ENCODE measurements at regions not wholly inside any gene's neighbourhood (a gene's known extent, or its start where the extent isn't known, plus 50 kb on each side); places are given as distances from the start of the nearest gene placed in this dataset.

GRCh38 chr14:78103271-78103670 lies 66.9 kb upstream of the NRXN3 start:
- H3K9ac ChIP-seq (ENCODE audit: low read length) = no peak overlapping the region
- no peaks in the 10 kb centered on the region for H3K27me3 ChIP-seq (ENCODE audit: control insufficient read depth, insufficient read depth, low read length)
- 0 out of 2 replicates have a peak, but pooled peaks cover 2% of the 10 kb centered on the region for H3K9me3 ChIP-seq (ENCODE audit: control insufficient read depth, insufficient read depth, low read depth, low read length)
- no peaks in the 10 kb centered on the region for H3K36me3 ChIP-seq (ENCODE audit: control insufficient read depth, insufficient read depth, low read length)
- H3K27ac ChIP-seq (ENCODE audit: low read depth, low read length) = no peak overlapping the region
- no peaks in the 10 kb centered on the region for H3K4me1 ChIP-seq (ENCODE audit: control insufficient read depth, insufficient read depth, low read length)
- H3K4me3 ChIP-seq (ENCODE audit: low read depth, low read length) = no peak overlapping the region

DNA sequence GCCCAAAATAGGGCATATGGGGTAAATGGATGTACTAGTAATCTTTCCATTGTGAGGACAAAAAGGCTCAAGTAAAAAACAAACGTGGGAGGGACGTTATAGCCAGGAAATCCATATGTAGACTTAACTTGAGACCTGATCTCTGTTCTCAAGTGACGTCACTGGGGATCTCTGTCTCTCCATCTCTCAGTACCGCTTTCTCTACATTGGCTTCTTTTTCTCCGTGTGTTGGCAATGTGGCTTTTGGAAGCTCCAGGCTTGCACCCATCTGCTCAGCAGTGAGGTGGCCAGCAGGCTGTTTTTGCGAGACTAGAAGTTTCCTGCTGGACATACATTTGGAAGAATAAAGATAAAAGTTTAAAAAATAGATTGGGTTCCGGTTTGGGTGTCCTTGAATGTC lies 66.0 kb upstream of the NRXN3 start:
- Histone ChIP-seq H3K9me3 (ENCODE audit: control insufficient read depth, insufficient read depth, low read depth, low read length) (no peaks in the 10 kb centered on the region), H3K9ac (ENCODE audit: low read length) (no peak overlapping the region), H3K27ac (ENCODE audit: low read depth, low read length) (no peak overlapping the region), H3K27me3 (ENCODE audit: control insufficient read depth, insufficient read depth, low read length) (no peaks in the 10 kb centered on the region), H3K36me3 (ENCODE audit: control insufficient read depth, insufficient read depth, low read length) (no peaks in the 10 kb centered on the region), H3K4me1 (ENCODE audit: control insufficient read depth, insufficient read depth, low read length) (no peaks in the 10 kb centered on the region), H3K4me3 (ENCODE audit: low read depth, low read length) (no peak overlapping the region)

GRCh38 chr14:78104655-78105054 lies 65.5 kb upstream of the NRXN3 start:
- Histone ChIP-seq H3K9me3 (ENCODE audit: control insufficient read depth, insufficient read depth, low read depth, low read length) (no peaks in the 10 kb centered on the region), H3K27ac (ENCODE audit: low read depth, low read length) (no peak overlapping the region), H3K4me1 (ENCODE audit: control insufficient read depth, insufficient read depth, low read length) (no peaks in the 10 kb centered on the region), H3K9ac (ENCODE audit: low read length) (no peak overlapping the region), H3K27me3 (ENCODE audit: control insufficient read depth, insufficient read depth, low read length) (no peaks in the 10 kb centered on the region), H3K36me3 (ENCODE audit: control insufficient read depth, insufficient read depth, low read length) (no peaks in the 10 kb centered on the region), H3K4me3 (ENCODE audit: low read depth, low read length) (no peak overlapping the region)

GRCh38 chr14:78106381-78106780 lies 63.8 kb upstream of the NRXN3 start:
- H3K9ac ChIP-seq (ENCODE audit: low read length) = no peak overlapping the region
- H3K4me1 ChIP-seq (ENCODE audit: control insufficient read depth, insufficient read depth, low read length) = no peaks in the 10 kb centered on the region
- no peaks in the 10 kb centered on the region for H3K9me3 ChIP-seq (ENCODE audit: control insufficient read depth, insufficient read depth, low read depth, low read length)
- H3K36me3 ChIP-seq (ENCODE audit: control insufficient read depth, insufficient read depth, low read length) = no peaks in the 10 kb centered on the region
- no peak overlapping the region for H3K27ac ChIP-seq (ENCODE audit: low read depth, low read length)
- no peaks in the 10 kb centered on the region for H3K27me3 ChIP-seq (ENCODE audit: control insufficient read depth, insufficient read depth, low read length)
- H3K4me3 ChIP-seq (ENCODE audit: low read depth, low read length) = no peak overlapping the region

GRCh38 chr14:78107166-78107565 lies 63.0 kb upstream of the NRXN3 start:
- Histone ChIP-seq H3K36me3 (ENCODE audit: control insufficient read depth, insufficient read depth, low read length) (no peaks in the 10 kb centered on the region), H3K9ac (ENCODE audit: low read length) (no peak overlapping the region), H3K27me3 (ENCODE audit: control insufficient read depth, insufficient read depth, low read length) (no peaks in the 10 kb centered on the region), H3K27ac (ENCODE audit: low read depth, low read length) (no peak overlapping the region), H3K9me3 (ENCODE audit: control insufficient read depth, insufficient read depth, low read depth, low read length) (no peaks in the 10 kb centered on the region), H3K4me3 (ENCODE audit: low read depth, low read length) (no peak overlapping the region), H3K4me1 (ENCODE audit: control insufficient read depth, insufficient read depth, low read length) (no peaks in the 10 kb centered on the region)

GRCh38 chr14:78119440-78119839 lies 50.7 kb upstream of the NRXN3 start:
- no peak overlapping the region for H3K4me3 ChIP-seq (ENCODE audit: low read depth, low read length)
- H3K4me1 ChIP-seq (ENCODE audit: control insufficient read depth, insufficient read depth, low read length) = no peaks in the 10 kb centered on the region; the same call in 1 of the 2 replicates
- no peaks in the 10 kb centered on the region for H3K36me3 ChIP-seq (ENCODE audit: control insufficient read depth, insufficient read depth, low read length)
- H3K27ac ChIP-seq (ENCODE audit: low read depth, low read length) = no peak overlapping the region
- 0 out of 2 replicates have a peak, but pooled peaks cover 2% of the 10 kb centered on the region for H3K9me3 ChIP-seq (ENCODE audit: control insufficient read depth, insufficient read depth, low read depth, low read length)
- H3K9ac ChIP-seq (ENCODE audit: low read length) = no peak overlapping the region
- H3K27me3 ChIP-seq (ENCODE audit: control insufficient read depth, insufficient read depth, low read length) = no peaks in the 10 kb centered on the region

All from HUES6 (cell line).